Spleen (tissue), 7 donors: ENCODE measurements at regions not wholly inside any gene's neighbourhood (a gene's known extent, or its start where the extent isn't known, plus 50 kb on each side); places are given as distances from the start of the nearest gene placed in this dataset.
"Not testable (repeated sequence)": the region's sequence is repeated elsewhere in the genome, so short reads cannot be mapped to it uniquely, and the experiment has no call there.

Experiments used
- POLR2A ChIP-seq, 3 donors: fragments of 450-650 bp; IDR thresholded peaks; one replicate each; pipeline ENCODE4 v1.5.1; 2017; ENCODE audit warnings: antibody characterized with exemption in 3 of 3, mild to moderate bottlenecking in 1 of 3
- TF ChIP-seq, protein P1 (sequence below), 11 experiments: fragments of 200-600 bp in 7 of 11; fragments of 450-650 bp in 4 of 11; sonication (generic) in 4 of 11; IDR thresholded peaks in 8 of 11; conservative IDR thresholded peaks in 3 of 11; 1 replicate in 7 of 11; 2 replicates in 4 of 11; pipeline versions ENCODE4 v1.4.0 to v1.8.0; 2016 to 2021; ENCODE audit warnings: antibody characterized with exemption in 11 of 11, inconsistent platforms in 4 of 11, mild to moderate bottlenecking in 1 of 11
- donor health status: DM: no; HTN: no; CAD: no; lungs with moderate emphysema.
- donor health status: DM: no; HTN: no; CAD: no.
- donor health status: DM: no; HTN: no; CAD: no.

DNA sequence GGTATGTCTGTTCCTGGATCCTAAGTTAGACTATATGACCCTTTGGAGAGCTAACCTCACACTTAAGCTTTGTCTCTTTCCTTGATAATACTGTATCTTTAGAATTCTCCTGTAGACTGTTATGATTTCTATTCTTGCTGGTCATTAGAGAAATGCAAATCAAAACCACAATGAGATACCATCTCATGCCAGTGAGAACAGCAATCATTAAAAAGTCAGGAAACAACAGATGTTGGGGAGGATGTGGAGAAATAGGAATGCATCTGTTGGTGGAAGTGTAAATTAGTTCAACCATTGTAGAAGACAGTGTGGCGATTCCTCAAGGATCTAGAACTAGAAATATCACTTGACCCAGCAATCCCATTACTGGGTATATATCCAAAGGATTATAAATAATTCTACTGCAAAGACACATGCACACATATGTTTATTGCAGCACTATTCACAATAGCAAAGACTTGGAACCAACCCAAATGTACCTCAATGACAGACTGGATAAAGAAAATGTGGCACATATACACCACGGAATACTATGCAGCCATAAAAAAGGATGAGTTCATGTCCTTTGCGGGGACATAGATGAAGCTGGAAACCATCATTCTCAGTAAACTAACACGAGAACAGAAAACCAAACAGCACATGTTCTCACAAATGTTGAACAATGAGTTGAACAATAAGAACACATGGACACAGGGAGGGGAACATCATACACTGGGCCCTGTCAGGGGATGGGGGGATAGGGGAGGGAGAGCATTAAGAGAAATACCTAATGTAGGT is 867.8 kb upstream of the ADGRB3 start:
- TF ChIP-seq, protein P1, sequence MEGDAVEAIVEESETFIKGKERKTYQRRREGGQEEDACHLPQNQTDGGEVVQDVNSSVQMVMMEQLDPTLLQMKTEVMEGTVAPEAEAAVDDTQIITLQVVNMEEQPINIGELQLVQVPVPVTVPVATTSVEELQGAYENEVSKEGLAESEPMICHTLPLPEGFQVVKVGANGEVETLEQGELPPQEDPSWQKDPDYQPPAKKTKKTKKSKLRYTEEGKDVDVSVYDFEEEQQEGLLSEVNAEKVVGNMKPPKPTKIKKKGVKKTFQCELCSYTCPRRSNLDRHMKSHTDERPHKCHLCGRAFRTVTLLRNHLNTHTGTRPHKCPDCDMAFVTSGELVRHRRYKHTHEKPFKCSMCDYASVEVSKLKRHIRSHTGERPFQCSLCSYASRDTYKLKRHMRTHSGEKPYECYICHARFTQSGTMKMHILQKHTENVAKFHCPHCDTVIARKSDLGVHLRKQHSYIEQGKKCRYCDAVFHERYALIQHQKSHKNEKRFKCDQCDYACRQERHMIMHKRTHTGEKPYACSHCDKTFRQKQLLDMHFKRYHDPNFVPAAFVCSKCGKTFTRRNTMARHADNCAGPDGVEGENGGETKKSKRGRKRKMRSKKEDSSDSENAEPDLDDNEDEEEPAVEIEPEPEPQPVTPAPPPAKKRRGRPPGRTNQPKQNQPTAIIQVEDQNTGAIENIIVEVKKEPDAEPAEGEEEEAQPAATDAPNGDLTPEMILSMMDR (IDR thresholded peaks at IDR 0.05 in 8 of 11, conservative IDR thresholded peaks at IDR 0.05 in 3 of 11), result not testable (repeated sequence)
- TF ChIP-seq POLR2A (IDR thresholded peaks at IDR 0.05), result not testable (repeated sequence)
